H1 (cell line): ENCODE measurements at regions not wholly inside any gene's neighbourhood (a gene's known extent, or its start where the extent isn't known, plus 50 kb on each side); places are given as distances from the start of the nearest gene placed in this dataset.

ENCODE experiments used
- CTCF ChIA-PET: fragments of 300-600 bp; sonication (Branson Sonifier 250); formaldehyde crosslinking; loops from one replicate; lab custom pipeline; 2021; ENCODE audit not compliant: partially characterized antibody; lab: Charles Lee
- POLR2A ChIA-PET: fragments of 300-600 bp; sonication (Branson Sonifier 250); formaldehyde crosslinking; loops from one replicate; lab custom pipeline; 2021; ENCODE audit warnings: inconsistent platforms; ENCODE audit not compliant: partially characterized antibody; lab: Charles Lee
- DNase-seq, 2 experiments: peaks; one replicate each; pipeline versions ENCODE4 v3.0.0 to v3.0.0-alpha.2; 2010 to 2022; ENCODE audit warnings: low spot score in 2 of 2, low read depth in 1 of 2, mixed read lengths in 1 of 2
- FAIRE-seq: peaks from 2 replicates; lab custom pipeline; 2011; peaks lifted over from hg19 to GRCh38; lab: Jason Lieb, UNC
- H2AFZ ChIP-seq: 2 replicates; pipeline ENCODE4 v1.8.1; 2012; ENCODE audit warnings: low read length, inconsistent platforms
- H2AK5ac ChIP-seq: 2 replicates; pipeline ENCODE4 v1.6.1; 2013; ENCODE audit warnings: low read depth, low read length
- H2BK120ac ChIP-seq: replicated peaks from 2 replicates; pipeline ENCODE3; 2013; ENCODE audit warnings: low read depth, low read length, inconsistent platforms
- H2BK12ac ChIP-seq: 2 replicates; pipeline ENCODE4 v1.6.1; 2013; ENCODE audit warnings: low read depth, low read length
- H2BK15ac ChIP-seq: 2 replicates; pipeline ENCODE4 v1.6.1; 2013; ENCODE audit warnings: low read length
- H2BK20ac ChIP-seq: 2 replicates; pipeline ENCODE4 v1.6.1; 2013; ENCODE audit warnings: low read length
- H2BK5ac ChIP-seq: 2 replicates; pipeline ENCODE4 v1.6.1; 2013; ENCODE audit warnings: low read depth, low read length
- H3K14ac ChIP-seq: 2 replicates; pipeline ENCODE4 v1.6.1; 2013; ENCODE audit warnings: inconsistent platforms; ENCODE audit not compliant: insufficient read length
- H3K18ac ChIP-seq: 2 replicates; pipeline ENCODE4 v1.6.1; 2013; ENCODE audit warnings: low read length; ENCODE audit errors: extremely low read depth
- H3K23ac ChIP-seq: 2 replicates; pipeline ENCODE4 v1.6.1; 2013; ENCODE audit warnings: inconsistent platforms; ENCODE audit not compliant: insufficient read length
- H3K23me2 ChIP-seq: 2 replicates; pipeline ENCODE4 v1.6.1; 2013; ENCODE audit warnings: low read depth, low read length
- H3K27ac ChIP-seq: 2 replicates; pipeline ENCODE4 v1.6.1; 2011; ENCODE audit warnings: low read depth, low read length, inconsistent platforms
- H3K27me3 ChIP-seq, 4 experiments: replicated peaks in 1 of 4; 1 replicate in 1 of 4; 2 replicates in 3 of 4; pipeline versions ENCODE4 v1.6.1 to v1.8.1; 2011 to 2013; ENCODE audit warnings: low read length in 3 of 4, mild to moderate bottlenecking in 3 of 4, inconsistent platforms in 2 of 4, mixed read lengths in 2 of 4, moderate library complexity in 1 of 4; ENCODE audit not compliant: control insufficient read depth in 3 of 4, insufficient read depth in 3 of 4; ENCODE audit errors: extremely low read depth in 1 of 4
- H3K36me3 ChIP-seq, 4 experiments: 2 replicates each; pipeline versions ENCODE4 v1.6.1 to v1.8.1; 2011 to 2013; ENCODE audit warnings: mild to moderate bottlenecking in 4 of 4, low read length in 3 of 4, moderate library complexity in 2 of 4, control low read depth in 1 of 4, inconsistent platforms in 1 of 4; ENCODE audit not compliant: insufficient read depth in 4 of 4, control insufficient read depth in 2 of 4
- H3K4ac ChIP-seq: replicated peaks from 2 replicates; pipeline ENCODE3; 2013; ENCODE audit warnings: low read length, low read depth, mixed read lengths, inconsistent platforms; ENCODE audit not compliant: insufficient read length
- H3K4me1 ChIP-seq, 4 experiments: replicated peaks in 1 of 4; 1 replicate in 1 of 4; 2 replicates in 3 of 4; pipeline versions ENCODE4 v1.6.1 to v1.8.1; 2011 to 2013; ENCODE audit warnings: low read length in 3 of 4, inconsistent platforms in 2 of 4, mixed read lengths in 1 of 4; ENCODE audit not compliant: insufficient read depth in 4 of 4, control insufficient read depth in 3 of 4
- H3K4me2 ChIP-seq, 2 experiments: 2 replicates each; pipeline versions ENCODE4 v1.6.1 to v1.8.1; 2011 to 2013; ENCODE audit warnings: low read depth in 2 of 2, low read length in 2 of 2, control low read depth in 1 of 2, inconsistent platforms in 1 of 2, mild to moderate bottlenecking in 1 of 2; ENCODE audit not compliant: insufficient read depth in 1 of 2
- H3K4me3 ChIP-seq, 4 experiments: fragments of 200-600, 300-600 bp in 1 of 4; sonication (generic), shearing (Covaris generic), sonication (Bioruptor Twin) in 1 of 4; 2 replicates each; pipeline versions ENCODE4 v1.5.1 to v1.8.1; 2011 to 2016; ENCODE audit warnings: low read length in 4 of 4, low read depth in 3 of 4, control low read depth in 2 of 4, inconsistent platforms in 2 of 4, mild to moderate bottlenecking in 2 of 4, mixed read lengths in 1 of 4, moderate library complexity in 1 of 4; ENCODE audit not compliant: insufficient read depth in 2 of 4; ENCODE audit errors: extremely low read depth in 1 of 4
- H3K56ac ChIP-seq: replicated peaks from 2 replicates; pipeline ENCODE3; 2013; ENCODE audit warnings: low read depth, mild to moderate bottlenecking, mixed read lengths, low read length, inconsistent platforms; ENCODE audit not compliant: insufficient read length
- H3K79me1 ChIP-seq: 2 replicates; pipeline ENCODE4 v1.6.1; 2013; ENCODE audit warnings: low read depth, low read length, control low read depth
- H3K79me2 ChIP-seq, 2 experiments: 2 replicates each; pipeline versions ENCODE4 v1.6.1 to v1.8.1; 2012 to 2013; ENCODE audit warnings: low read length in 2 of 2, mild to moderate bottlenecking in 2 of 2, inconsistent platforms in 1 of 2; ENCODE audit not compliant: insufficient read depth in 2 of 2, control insufficient read depth in 1 of 2
- H3K9ac ChIP-seq, 4 experiments: replicated peaks in 1 of 4; 1 replicate in 1 of 4; 2 replicates in 3 of 4; pipeline versions ENCODE4 v1.6.1 to v1.8.1; 2011 to 2013; ENCODE audit warnings: low read depth in 3 of 4, low read length in 3 of 4, control low read depth in 2 of 4, mild to moderate bottlenecking in 2 of 4, moderate library complexity in 2 of 4, inconsistent platforms in 1 of 4; ENCODE audit errors: extremely low read depth in 1 of 4
- H3K9me3 ChIP-seq, 2 experiments: 2 replicates each; pipeline versions ENCODE4 v1.6.1 to v1.8.1; 2012 to 2013; ENCODE audit warnings: mild to moderate bottlenecking in 2 of 2, moderate library complexity in 2 of 2, control low read depth in 1 of 2, inconsistent platforms in 1 of 2, low read depth in 1 of 2, low read length in 1 of 2, mixed read lengths in 1 of 2; ENCODE audit not compliant: insufficient read depth in 2 of 2
- H4K20me1 ChIP-seq, 2 experiments: replicated peaks in 1 of 2; 2 replicates each; pipeline versions ENCODE3 to v1.8.1; 2011 to 2013; ENCODE audit warnings: inconsistent platforms in 2 of 2, low read length in 2 of 2, mild to moderate bottlenecking in 1 of 2; ENCODE audit not compliant: insufficient read depth in 2 of 2, control insufficient read depth in 1 of 2
- H4K5ac ChIP-seq: 2 replicates; pipeline ENCODE4 v1.6.1; 2013; ENCODE audit warnings: low read length, low read depth, mixed read lengths, inconsistent platforms; ENCODE audit not compliant: insufficient read length
- H4K8ac ChIP-seq: 2 replicates; pipeline ENCODE4 v1.8.0; 2013; ENCODE audit warnings: mild to moderate bottlenecking, moderate library complexity, low read length, inconsistent platforms; ENCODE audit not compliant: insufficient read depth; ENCODE audit errors: extremely low read depth
- H4K91ac ChIP-seq: replicated peaks from 2 replicates; pipeline ENCODE3; 2013; ENCODE audit warnings: low read length, mixed read lengths, inconsistent platforms; ENCODE audit not compliant: insufficient read length
- HDAC6 ChIP-seq: IDR thresholded peaks from one replicate; pipeline ENCODE4 v1.7.1; 2012; ENCODE audit warnings: low read depth, mild to moderate bottlenecking, inconsistent platforms, low read length, moderate library complexity
- SRF ChIP-seq: IDR thresholded peaks from 2 replicates; pipeline ENCODE4 v1.6.1; 2011; ENCODE audit warnings: mild to moderate bottlenecking, low read depth, low read length, moderate library complexity
- WGBS, 2 experiments: shearing (Covaris generic) in 1 of 2; methylation state at CpG; one replicate each; pipeline versions ENCODE4 v1.1.6 to v1.1.7; 2013 to 2015; ENCODE audit warnings: low lambda C conversion rate in 2 of 2, mixed read lengths in 2 of 2, inconsistent platforms in 1 of 2, low coverage in 1 of 2, missing lambda C conversion rate in 1 of 2; ENCODE audit not compliant: insufficient replicate concordance in 2 of 2, insufficient coverage in 1 of 2, insufficient read length in 1 of 2; ENCODE audit errors: extremely low coverage in 1 of 2, missing lambda C conversion rate in 1 of 2; 5-methylcytosine and 5-hydroxymethylcytosine counted together

DNA sequence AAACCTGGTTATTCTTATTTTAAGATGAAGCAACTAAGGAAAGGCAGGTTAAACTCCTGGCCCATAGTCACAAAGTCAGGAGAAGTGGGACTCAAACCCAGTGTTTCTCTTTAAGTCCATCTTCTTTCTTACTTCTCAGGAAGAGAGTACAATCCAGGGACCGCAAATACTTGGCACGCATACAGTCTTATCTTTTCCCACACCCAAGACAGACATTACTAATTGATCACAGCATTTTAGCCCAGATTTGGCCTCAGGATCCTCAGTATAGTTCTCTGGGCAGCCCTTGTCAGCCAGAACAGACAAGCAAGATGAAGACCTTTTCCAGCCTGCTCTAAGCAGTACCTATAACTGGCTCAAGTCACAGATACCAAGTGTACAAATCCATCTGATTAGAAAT is 125.5 kb upstream of the RAI14 start:
- H4K8ac ChIP-seq, result no peak overlapping the region
- H3K9ac ChIP-seq, result no peak overlapping the region
- H4K5ac ChIP-seq, result no peak overlapping the region
- no peak for TF ChIP-seq HDAC6
- TF ChIP-seq SRF, result 0 out of 2 replicates have a peak, but pooled peaks have one; percentile 33
- H2BK12ac ChIP-seq, result no peak overlapping the region
- H2BK15ac ChIP-seq, result no peak overlapping the region
- FAIRE-seq (no peak), DNase-seq (no peak)
- H3K14ac ChIP-seq, result no peak overlapping the region
- H3K9me3 ChIP-seq, result no peaks in the 10 kb centered on the region
- no peak overlapping the region for H3K4me3 ChIP-seq
- 96% methylated on average over 2 of the region's 2 CpGs; no CpG with 5 or more reads in 1 of the 2 experiments for WGBS, 2 experiments
- CTCF ChIA-PET, result interaction anchor here (1.0 kb wide), 1 partner anchor 34 kb away, joined by 3 read pairs; no protein-coding TSS in a partner anchor
- H3K18ac ChIP-seq, result 0 out of 2 replicates have a peak overlapping the region, but pooled peaks have one; percentile 6
- H3K56ac ChIP-seq, result no peak overlapping the region
- H3K79me2 ChIP-seq, result no peaks in the 10 kb centered on the region
- no peaks in the 10 kb centered on the region for H3K27me3 ChIP-seq
- no peak overlapping the region for H3K4ac ChIP-seq
- no peak overlapping the region for H3K4me2 ChIP-seq
- no peaks in the 10 kb centered on the region for H3K79me1 ChIP-seq
- H3K23ac ChIP-seq, result no peak overlapping the region
- no peak overlapping the region for H2BK120ac ChIP-seq
- H4K91ac ChIP-seq, result no peak overlapping the region
- no peak overlapping the region for H2BK20ac ChIP-seq
- no peaks in the 10 kb centered on the region for H3K36me3 ChIP-seq
- H3K23me2 ChIP-seq, result no peaks in the 10 kb centered on the region
- H2BK5ac ChIP-seq, result no peak overlapping the region
- H4K20me1 ChIP-seq, result no peaks in the 10 kb centered on the region
- peaks cover 0 to 3% (median 1%) of the 10 kb centered on the region in 4 experiments; a peak in 2 of 7 replicates for H3K4me1 ChIP-seq
- no peak overlapping the region for H2AFZ ChIP-seq
- H3K27ac ChIP-seq, result no peak overlapping the region
- POLR2A ChIA-PET, result no interaction called here
- no peak overlapping the region for H2AK5ac ChIP-seq
